Hematopoietic multipotent progenitor cell treated with erythropoietin and hydrocortisone succinate and interleukin-3 and kit ligand, for 4 days (in vitro differentiated cells): ENCODE measurements at regions not wholly inside any gene's neighbourhood (a gene's known extent, or its start where the extent isn't known, plus 50 kb on each side); places are given as distances from the start of the nearest gene placed in this dataset.

Source experiments
- DNase-seq: peaks from one replicate; pipeline ENCODE4 v3.0.0-alpha.2; 2015

DNA sequence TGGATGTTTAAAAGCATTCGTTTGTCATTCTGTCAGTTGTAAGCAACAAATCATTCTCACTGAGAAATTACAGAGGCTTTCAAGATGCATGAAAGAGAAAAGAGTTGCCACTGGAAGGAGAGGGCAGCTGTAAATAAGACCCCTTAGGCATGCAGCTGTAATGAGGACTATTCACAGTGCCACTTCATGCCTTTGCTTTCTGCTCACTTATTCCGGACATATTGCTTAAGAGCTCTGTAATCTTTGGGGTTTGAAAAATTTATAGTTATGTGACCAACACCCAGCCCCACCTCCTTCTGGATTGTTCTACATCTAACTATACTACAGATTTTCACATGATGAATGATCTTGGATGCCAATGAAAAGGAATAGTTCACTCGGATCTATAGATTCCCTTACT is 194.8 kb upstream of the DCN start:
- no peak for DNase-seq

- DNase-seq, result no peak
Measured at GRCh38 chr12:91373086-91373485, 190.5 kb upstream of the DCN start.

DNA sequence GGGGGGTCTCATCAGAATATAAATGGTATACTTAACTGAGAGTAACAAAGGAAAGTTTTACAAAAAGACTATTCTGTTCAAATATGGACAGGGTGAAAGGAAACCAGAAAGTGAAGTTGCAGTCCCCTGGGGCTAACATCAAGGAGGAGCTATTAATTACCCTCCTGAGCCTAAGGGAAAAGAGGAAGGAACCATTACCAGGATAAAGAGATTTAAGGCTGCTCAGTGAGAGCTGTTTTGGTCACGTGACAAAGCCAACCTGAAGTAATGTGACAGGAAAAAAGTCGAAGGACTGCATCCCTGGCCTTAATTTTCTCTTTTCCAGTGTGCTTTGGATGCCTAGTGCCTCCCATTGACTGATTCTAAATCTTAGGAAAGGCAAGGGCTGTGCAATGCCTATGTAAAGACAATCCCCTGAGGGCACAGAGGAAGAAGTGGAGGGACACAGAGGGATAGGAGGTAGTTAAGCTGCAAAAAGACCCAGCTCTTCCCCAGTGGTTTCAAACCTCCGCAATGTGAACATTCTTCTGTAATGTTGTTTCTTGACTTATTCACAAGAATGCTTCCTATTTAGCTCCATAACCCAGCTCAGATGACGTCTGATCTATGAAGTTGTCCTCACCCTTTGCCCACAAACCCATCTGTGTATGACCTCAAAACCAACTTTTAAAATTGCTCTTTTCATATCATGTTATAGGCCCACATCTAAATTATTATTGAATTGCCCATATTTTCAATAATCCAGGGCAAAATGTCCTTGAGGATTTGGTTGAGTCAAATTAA is 187.7 kb upstream of the DCN start:
- peak; percentile 2 for DNase-seq

- DNase-seq, result no peak
Measured at GRCh38 chr12:91368613-91369012, 186.0 kb upstream of the DCN start.

DNA sequence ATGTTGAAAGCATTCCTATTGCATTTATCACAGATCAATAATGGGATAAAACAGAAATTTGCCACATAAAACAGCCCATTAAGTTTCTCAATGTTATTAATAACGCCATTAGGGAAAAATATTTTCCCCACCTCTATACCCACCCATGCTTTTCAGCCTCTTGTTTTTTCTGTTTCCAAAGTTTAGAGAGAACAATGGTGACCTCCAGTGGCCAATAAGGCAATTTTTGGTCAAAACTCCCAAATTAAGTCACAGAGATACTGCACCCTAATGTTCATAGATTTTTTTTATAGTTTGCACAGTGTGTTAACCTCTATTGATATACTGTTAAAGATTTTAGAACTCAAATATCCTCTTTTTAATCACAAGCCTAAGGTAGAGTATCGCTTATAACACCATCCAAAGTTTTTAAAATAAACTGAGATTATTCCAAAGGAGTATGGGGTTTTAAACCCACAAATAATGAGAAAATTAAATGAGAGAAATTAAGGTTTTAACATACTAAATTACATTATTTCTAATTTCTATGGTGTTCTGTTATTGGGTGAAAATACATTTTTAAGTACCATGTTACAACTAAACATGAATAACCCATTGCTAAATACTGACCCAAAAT is 184.7 kb upstream of the DCN start:
- DNase-seq, result peak; percentile 50

DNA sequence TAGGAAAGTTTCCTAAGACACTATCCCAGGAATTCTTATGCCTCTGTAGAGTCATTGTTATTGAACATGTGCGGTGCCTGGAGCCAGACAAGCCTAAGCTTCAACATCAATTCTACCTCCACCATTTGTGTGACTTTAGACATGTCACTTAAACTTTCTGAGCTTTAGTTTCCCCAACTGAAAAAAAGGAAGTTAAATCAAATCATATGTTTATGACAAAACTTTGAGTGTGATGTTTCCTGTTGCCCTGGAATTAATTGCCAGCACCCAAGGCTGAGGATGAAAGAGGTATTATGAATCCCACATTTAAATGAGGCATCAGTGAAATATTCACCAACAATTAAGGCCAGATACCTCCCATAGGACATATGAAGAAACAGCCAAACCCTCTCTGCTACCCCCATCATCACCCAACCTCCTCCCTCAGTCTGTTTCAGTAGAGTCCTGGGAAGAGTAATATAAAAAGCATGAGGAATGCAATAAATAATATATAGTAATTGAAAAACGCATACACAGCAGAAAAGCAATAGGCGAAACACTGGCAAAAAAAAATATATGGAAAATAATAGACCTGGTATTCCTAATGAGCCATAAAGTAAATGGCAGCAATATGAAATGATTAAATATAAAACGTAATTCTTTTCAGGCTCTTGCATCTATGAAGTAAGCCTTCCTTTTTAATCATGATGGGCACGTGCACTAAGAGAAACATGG is 182.0 kb upstream of the DCN start:
- DNase-seq, result peak; percentile 4

- DNase-seq, result peak; percentile 69
Measured at GRCh38 chr12:91361864-91362263, 179.2 kb upstream of the DCN start.

DNA sequence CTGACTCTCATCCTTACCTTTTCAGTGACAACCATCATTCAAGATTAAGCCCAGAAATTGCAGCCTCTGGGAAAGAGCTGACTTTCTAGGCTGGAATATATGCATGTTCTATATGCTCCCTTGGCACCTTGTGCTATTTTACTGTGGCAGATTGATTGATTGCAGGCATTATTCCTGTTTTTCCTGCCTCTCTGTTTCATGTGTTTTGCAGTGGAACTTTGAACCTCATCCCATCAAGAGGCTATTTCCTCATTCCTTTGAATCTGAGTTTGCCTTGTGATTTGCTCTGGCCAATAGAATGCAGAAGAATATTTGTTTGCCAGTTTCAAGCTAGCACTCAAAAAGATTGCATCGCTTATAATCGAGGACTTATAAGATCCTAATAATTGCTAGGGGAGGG is 174.8 kb upstream of the DCN start:
- no peak for DNase-seq

DNA sequence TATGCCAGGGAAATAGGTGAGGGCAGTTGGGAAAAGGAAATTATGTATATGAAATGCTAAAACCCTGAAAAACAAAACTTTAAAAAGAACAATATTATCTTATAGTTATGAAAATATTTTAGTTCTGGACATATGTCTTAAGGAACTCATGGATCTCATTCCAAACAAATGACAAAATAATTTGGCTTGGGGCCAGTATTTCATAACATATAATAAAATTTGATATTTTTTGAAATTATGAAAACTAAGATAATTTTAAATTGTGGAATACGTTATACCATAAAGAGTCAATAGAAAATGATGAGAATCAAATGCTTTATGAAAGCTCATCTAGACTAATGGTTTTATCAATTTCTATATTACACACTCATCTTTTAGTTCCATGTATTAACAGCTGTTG is 173.8 kb upstream of the DCN start:
- DNase-seq, result no peak

- peak; percentile 78 for DNase-seq
Measured at GRCh38 chr12:91355150-91356006, 172.8 kb upstream of the DCN start.

DNA sequence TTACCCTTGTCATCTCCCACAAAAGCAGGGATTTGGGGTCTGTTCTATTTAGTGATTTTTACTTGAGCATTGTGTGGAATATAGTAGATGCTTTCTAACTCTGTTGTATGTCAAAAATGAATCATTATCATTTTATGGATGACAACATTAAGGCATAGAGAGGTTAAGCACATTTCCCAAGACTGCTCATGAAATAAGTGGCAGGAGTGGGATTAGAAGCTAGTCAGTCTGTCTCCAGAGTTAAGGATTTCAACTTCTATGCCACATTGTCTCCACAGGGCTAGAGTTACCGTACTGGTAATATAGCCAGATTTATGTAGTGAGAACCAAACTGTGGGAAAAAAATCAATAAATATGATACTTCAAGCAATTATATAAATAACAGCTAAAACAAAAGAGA is 170.6 kb upstream of the DCN start:
- DNase-seq, result no peak

DNA sequence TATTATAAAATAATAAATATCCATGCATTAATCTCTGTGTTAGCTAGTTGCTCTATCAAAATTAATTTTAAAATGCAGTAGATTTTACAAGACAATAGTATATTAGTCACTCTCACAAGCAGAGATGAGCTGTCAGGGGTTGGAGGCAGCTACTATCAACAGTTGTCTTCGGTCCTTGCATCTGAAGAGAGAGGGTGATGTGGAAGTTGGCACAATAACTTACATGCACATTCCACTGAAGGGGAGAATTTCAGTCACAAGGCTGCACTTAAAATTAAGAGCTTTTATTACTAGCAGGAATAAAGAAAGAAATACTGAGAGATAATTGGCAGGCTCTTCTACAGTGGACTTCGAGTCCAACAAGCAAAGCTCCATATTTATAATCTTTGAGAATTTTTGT is 166.9 kb upstream of the DCN start:
- no peak for DNase-seq

DNA sequence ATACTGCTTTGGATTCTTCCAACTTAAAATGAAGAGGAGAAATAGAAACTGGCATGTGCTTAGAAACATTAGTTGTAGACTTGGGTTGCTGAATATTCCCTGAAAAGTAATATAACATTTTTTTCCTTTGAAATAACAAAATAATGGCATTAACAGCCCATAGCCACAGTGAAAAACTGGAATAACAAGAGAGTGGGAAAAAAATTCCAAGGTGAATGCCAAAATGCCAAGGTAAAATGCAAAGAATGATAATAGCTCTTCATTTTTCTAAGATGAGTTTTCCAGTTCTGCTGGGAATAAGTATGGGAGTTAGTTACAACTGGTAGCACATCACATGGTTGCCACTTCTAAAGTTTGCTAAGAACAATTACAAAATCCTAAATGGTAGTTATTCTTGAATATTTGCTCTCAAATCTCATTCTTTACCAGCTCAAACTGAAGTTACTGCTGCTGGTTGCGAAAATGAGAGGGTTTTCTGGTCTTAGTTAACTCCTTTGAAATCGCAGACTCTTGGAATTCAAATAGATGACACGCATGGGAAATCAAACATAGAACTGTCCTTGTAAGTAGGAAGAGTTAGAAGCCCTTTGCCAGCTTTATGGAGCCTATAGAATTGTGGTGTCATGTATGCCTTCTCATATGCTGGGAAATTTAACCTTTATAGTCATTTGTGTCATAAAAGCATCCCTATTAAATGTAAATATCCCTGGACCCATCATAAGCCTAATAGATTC is 165.0 kb upstream of the DCN start:
- DNase-seq, result no peak

GRCh38 chr12:91346827-91347226 is 164.2 kb upstream of the DCN start:
- no peak for DNase-seq

- no peak for DNase-seq
Measured at GRCh38 chr12:91344408-91344807, 161.8 kb upstream of the DCN start.

DNA sequence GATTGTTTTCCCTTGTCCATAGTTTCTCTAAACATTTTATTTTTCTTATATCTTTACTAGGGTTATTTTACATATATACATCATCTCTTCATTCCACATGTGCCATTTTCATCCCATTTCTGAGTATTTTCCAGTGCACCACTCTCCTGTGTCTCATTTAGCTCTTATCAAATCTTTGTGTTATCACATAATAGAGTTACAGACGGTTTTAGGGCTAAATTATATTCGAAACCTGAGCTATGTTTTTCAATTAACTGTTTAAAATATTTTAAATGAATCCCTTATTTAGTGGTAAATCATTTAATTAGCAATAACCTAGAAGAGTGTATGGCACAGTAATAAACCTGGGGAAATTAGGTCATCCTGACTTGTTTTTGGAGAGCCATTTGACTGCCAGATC is 160.4 kb upstream of the DCN start:
- no peak for DNase-seq

DNA sequence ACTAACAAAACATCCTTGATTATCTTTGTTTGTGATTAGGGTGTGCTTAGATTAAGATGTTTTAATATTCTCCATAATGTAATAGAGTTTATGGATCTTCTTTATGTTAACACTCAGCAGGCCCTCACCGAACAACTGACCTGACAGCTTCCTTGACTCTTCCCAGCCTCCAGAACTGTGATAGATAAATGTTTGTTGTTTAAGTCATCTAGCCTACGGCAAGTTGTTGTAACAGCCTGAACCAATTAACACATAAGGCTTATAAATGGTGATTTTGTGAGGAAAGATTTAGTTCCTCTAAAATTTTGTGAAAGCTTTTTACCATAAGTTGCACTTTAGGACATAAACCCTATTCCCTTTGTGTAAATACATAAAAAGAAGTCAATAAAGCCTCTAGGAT is 156.5 kb upstream of the DCN start:
- no peak for DNase-seq

GRCh38 chr12:91335699-91336098 is 153.1 kb upstream of the DCN start:
- DNase-seq, result no peak

DNA sequence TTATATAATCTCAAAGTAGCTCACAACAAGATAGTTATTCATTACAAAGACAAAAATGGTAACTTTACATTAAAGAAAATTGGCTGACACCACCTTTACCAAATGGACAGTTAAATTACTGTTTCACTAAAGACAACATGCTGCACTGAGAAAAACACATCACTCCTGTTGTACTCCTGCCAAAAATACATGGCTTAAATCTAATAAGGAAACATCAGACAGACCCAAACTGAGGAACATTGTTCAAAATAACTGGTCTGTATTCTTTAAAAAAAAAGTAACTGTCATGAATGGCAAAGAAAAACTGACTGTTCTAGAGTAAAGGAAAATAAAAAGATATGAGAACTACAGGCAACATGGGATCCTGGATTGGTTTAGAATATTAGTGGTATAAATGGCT is 151.3 kb upstream of the DCN start:
- no peak for DNase-seq

DNA sequence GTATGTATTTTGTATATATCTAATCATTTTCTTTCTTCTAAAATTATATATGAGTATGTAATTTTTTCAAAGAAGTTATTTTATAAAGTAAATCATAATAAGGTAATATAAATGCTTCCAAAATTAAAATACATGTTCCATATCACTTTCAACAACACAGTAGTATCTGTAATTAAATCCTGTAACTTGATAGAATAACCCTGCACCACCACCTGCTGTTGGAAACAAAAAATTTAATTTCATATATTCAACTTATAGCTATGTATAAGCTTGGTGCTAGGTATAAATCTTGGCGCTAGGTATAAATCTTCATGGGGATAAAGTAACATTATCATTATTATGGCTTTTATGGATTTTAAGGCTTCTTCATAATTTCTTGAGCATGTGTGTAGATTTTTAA is 149.7 kb upstream of the DCN start:
- peak; percentile 8 for DNase-seq

DNA sequence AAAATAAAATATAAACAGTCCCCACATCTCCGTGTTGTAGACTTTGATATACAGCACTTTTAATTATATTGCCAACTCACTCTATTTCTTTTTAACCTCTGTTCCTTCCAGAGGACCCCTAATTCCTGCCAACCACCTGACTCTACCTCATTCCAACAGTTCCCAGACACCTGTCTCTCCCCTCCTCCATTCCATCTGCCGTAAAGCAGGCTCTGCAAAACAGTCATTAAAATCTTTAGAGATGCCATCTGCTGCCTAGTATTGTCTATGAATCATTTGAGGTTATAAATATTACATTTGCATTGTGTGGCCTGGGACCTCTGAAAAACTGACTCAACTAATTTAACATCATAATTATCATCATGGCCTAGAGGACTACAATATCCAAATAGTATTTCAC is 148.8 kb upstream of the DCN start:
- no peak for DNase-seq

DNA sequence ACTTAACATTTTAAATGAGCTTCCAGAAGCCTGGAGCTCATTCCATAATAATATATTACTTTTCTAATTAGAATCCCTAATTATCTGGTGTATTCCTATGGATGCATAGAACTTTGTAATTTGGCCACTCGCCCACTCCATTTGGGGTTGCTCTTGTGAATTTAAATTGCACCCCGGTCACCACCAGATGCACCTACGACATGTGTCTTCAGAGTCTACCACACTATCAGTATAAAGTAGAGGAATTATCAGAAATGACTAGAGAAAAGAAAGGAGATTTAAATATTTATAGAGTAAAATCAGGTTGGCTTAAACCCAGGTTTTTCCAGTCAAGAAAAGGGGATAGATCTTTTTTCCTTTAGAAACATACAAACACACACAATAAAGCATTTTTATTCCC is 145.8 kb upstream of the DCN start:
- no peak for DNase-seq

DNA sequence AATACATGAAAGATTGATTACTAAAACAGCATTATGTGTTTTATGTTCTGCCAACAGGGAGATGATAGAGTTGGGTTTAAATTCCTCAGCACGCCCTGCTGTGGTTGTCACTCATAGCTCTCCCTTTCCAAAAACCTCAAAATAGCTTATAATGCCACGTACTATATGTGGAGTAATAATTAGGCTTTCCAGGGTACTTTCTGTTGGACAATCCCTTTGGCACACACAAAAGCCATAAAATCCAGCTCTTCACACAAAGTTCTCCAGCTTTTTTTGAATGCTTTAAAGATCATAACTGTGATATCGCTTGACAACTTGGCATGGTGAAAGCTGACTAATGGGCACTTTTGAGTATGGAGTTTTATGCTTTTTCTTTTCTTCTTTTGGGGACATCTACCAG is 145.3 kb upstream of the DCN start:
- DNase-seq, result no peak
